ENCODE measurements at regions not wholly inside any gene's neighbourhood (a gene's known extent, or its start where the extent isn't known, plus 50 kb on each side); places are given as distances from the start of the nearest gene placed in this dataset.
"Not testable (repeated sequence)": the region's sequence is repeated elsewhere in the genome, so short reads cannot be mapped to it uniquely, and the experiment has no call there.

DNA sequence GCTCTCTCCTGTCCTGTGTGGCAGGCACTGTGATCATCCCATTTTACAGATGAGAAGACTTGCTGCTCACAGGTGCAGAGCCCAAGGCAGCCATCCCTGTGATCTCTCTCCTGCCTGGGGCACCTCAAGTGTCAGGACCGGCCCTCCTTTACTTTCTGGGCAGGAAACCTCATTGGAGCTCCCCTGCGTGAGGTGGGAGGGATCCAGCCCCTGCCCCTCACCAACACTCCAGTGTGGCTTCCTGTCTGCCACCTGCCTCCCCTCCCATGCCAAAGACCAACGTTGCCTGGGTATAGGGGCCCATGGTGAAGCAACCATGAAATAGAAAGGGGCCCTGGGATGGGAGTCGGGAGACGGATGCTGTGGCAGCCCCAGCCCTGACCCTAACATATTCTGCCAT, 91.2 kb upstream of the MYL10 start:
- no peak for DNase-seq (ENCODE audit: low read depth)
- no peak overlapping the region for H3K4me3 ChIP-seq (ENCODE audit: low read depth, low read length)
- no peak for TF ChIP-seq CTCF (IDR thresholded peaks at IDR 0.05; ENCODE audit: control insufficient read depth, extremely low read depth, insufficient read depth)

GRCh38 chr7:101722247-101722646, 93.2 kb upstream of the MYL10 start:
- no peak for DNase-seq (ENCODE audit: low read depth)
- H3K4me3 ChIP-seq (ENCODE audit: low read depth, low read length): no peak overlapping the region
- TF ChIP-seq CTCF (IDR thresholded peaks at IDR 0.05; ENCODE audit: control insufficient read depth, extremely low read depth, insufficient read depth): no peak

DNA sequence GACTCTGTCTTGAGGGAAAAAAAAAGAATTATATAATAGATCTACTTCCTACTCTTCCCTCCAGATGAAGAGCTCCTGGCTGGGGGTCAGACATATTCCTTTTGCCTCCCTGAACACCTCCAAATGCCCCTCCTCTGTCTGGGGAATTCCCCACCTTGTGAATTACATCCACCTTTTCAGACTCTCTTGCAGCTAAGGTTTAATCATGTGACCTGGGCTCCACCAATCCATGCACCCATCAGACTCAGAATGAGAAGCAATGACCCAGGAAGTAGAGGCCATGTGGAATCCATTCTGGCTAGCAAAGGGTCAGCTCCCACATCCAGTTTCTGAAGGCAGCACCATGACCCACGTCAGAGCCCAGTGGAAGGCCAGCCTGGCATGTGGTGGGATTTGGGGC, 93.6 kb upstream of the CUX1 start:
- TF ChIP-seq CTCF (IDR thresholded peaks at IDR 0.05; ENCODE audit: control insufficient read depth, extremely low read depth, insufficient read depth): no peak
- no peak for DNase-seq (ENCODE audit: low read depth)
- H3K4me3 ChIP-seq (ENCODE audit: low read depth, low read length): no peak overlapping the region

DNA sequence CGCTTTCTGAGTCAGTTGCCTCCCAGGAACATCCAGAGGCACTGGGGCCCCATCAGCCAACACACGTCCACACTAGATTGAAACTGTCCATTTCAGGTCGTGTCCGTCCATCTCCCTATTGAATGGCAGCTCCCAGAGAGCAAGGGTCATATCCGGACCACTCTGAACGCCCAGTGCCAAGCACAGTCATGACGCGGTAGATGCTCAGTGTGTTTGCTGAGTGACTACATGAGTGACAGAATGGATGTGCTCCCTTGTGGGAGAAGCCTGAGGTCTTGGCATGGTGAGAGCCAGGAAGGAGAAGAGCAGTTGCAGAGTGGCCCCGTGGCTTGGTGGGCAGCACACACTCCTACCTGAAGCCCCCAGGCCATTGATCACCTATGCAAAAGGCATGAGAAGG, 92.5 kb upstream of the CUX1 start:
- no peak for TF ChIP-seq CTCF (IDR thresholded peaks at IDR 0.05; ENCODE audit: control insufficient read depth, extremely low read depth, insufficient read depth)
- no peak for DNase-seq (ENCODE audit: low read depth)
- no peak overlapping the region for H3K4me3 ChIP-seq (ENCODE audit: low read depth, low read length)

- no peak for TF ChIP-seq CTCF (IDR thresholded peaks at IDR 0.05; ENCODE audit: control insufficient read depth, extremely low read depth, insufficient read depth)
These were observed 91.5 kb upstream of the CUX1 start for GRCh38 chr7:101725921-101726320.

DNA sequence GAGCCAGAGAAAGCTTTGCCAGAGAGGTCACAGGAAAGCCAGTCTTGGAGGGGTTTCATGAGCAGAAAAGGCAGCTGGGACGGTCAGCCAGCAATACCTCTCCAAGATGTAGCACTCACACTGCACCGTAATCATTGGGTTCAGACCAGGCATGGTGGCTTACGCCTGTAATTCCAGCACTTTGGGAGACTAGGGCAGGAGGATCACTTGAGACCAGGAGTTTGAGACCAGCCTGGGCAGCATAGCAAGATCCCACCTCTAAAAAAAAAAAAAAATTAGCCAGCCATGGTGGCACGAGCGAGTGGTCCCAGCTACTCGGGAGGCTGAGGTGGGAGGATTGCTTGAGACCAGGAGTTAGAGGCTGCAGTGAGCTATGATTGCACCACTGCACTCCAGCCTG, 90.2 kb upstream of the CUX1 start:
- no peak for TF ChIP-seq CTCF (IDR thresholded peaks at IDR 0.05; ENCODE audit: control insufficient read depth, extremely low read depth, insufficient read depth)

More at GRCh38 chr7:101725921-101726320, 91.5 kb upstream of the CUX1 start:
- no peak overlapping the region for H3K4me3 ChIP-seq (ENCODE audit: low read depth, low read length)
- no peak for DNase-seq (ENCODE audit: low read depth)

DNA sequence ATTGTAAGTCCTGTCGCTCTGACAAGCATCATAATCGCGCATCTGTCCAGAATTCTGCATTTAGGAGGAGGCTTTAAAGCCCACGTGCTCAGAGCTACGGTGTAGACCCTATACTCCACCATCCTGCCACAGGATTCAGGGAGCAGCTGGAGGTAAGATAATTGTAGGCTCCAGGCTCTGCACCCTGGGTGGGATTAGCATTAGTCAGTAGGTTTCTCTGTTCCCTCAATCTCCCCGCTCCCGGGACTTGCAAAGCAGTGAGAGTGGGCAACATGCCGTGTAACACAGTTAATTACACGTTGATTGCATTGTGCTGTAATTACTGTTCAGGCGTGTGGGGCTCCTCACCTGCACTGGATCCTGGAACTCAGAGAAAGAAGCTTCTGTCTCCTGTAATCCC, 89.3 kb upstream of the CUX1 start:
- TF ChIP-seq CTCF (IDR thresholded peaks at IDR 0.05; ENCODE audit: control insufficient read depth, extremely low read depth, insufficient read depth): no peak
- no peak overlapping the region for H3K4me3 ChIP-seq (ENCODE audit: low read depth, low read length)
- DNase-seq (ENCODE audit: low read depth): no peak

More for the DNA sequence above, 90.2 kb upstream of the CUX1 start:
- no peak for DNase-seq (ENCODE audit: low read depth)
- H3K4me3 ChIP-seq (ENCODE audit: low read depth, low read length): no peak overlapping the region

DNA sequence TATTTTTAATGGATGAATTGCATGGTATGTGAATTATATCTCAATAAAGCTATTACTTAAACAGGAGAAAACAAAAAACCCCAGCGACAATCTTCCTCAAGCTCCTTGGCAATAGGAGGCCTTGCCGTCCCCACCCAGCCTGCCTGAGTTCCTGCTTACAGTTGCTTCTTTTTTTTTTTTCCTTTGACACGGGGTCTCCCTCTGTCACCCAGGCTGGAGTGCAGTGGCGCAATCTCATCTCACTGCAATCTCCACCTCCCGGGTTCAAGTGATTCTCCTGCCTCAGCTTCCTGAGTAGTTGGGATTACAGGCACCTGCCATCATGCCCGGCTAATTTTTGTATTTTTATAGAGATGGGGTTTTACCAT, 88.6 kb upstream of the CUX1 start:
- not testable (repeated sequence) for H3K4me3 ChIP-seq (ENCODE audit: low read depth, low read length); DNase-seq (ENCODE audit: low read depth)
